ENCODE measurements at regions not wholly inside any gene's neighbourhood (a gene's known extent, or its start where the extent isn't known, plus 50 kb on each side); places are given as distances from the start of the nearest gene placed in this dataset.
"Not testable (repeated sequence)": the region's sequence is repeated elsewhere in the genome, so short reads cannot be mapped to it uniquely, and the experiment has no call there.

GRCh38 chr21:9030141-9030665 is 1491.2 kb upstream of the TPTE start:
- POLR2A ChIA-PET; CTCF ChIA-PET; DNase-seq (ENCODE audit: extremely low spot score): not testable (repeated sequence)

- CTCF ChIA-PET; POLR2A ChIA-PET; DNase-seq (ENCODE audit: extremely low spot score): not testable (repeated sequence)
Measured at GRCh38 chr21:9031482-9032374, 1489.7 kb upstream of the TPTE start.

GRCh38 chr21:9032547-9032946 is 1488.8 kb upstream of the TPTE start:
- DNase-seq (ENCODE audit: extremely low spot score); POLR2A ChIA-PET; CTCF ChIA-PET: not testable (repeated sequence)

GRCh38 chr21:9033295-9033694 is 1488.1 kb upstream of the TPTE start:
- POLR2A ChIA-PET; CTCF ChIA-PET; DNase-seq (ENCODE audit: extremely low spot score): not testable (repeated sequence)

GRCh38 chr21:9034491-9035200 is 1486.7 kb upstream of the TPTE start:
- DNase-seq (ENCODE audit: extremely low spot score); CTCF ChIA-PET; POLR2A ChIA-PET: not testable (repeated sequence)

- CTCF ChIA-PET; DNase-seq (ENCODE audit: extremely low spot score); POLR2A ChIA-PET: not testable (repeated sequence)
Measured at GRCh38 chr21:9035225-9035624, 1486.2 kb upstream of the TPTE start.

- DNase-seq (ENCODE audit: extremely low spot score); POLR2A ChIA-PET: not testable (repeated sequence)
Measured at GRCh38 chr21:9035970-9036369, 1485.4 kb upstream of the TPTE start.

GRCh38 chr21:9036966-9037587 is 1484.3 kb upstream of the TPTE start:
- CTCF ChIA-PET; DNase-seq (ENCODE audit: extremely low spot score); POLR2A ChIA-PET: not testable (repeated sequence)

More at GRCh38 chr21:9035970-9036369, 1485.4 kb upstream of the TPTE start:
- CTCF ChIA-PET = not testable (repeated sequence)

GRCh38 chr21:9037588-9038544 is 1483.5 kb upstream of the TPTE start:
- POLR2A ChIA-PET; DNase-seq (ENCODE audit: extremely low spot score); CTCF ChIA-PET: not testable (repeated sequence)

- CTCF ChIA-PET; POLR2A ChIA-PET; DNase-seq (ENCODE audit: extremely low spot score): not testable (repeated sequence)
Measured at GRCh38 chr21:9039520-9040365, 1481.6 kb upstream of the TPTE start.

GRCh38 chr21:9040406-9040805 is 1481.0 kb upstream of the TPTE start:
- POLR2A ChIA-PET; DNase-seq (ENCODE audit: extremely low spot score); CTCF ChIA-PET: not testable (repeated sequence)

- POLR2A ChIA-PET; DNase-seq (ENCODE audit: extremely low spot score); CTCF ChIA-PET: not testable (repeated sequence)
Measured at GRCh38 chr21:9041175-9041948, 1480.0 kb upstream of the TPTE start.

GRCh38 chr21:9043089-9043488 is 1478.3 kb upstream of the TPTE start:
- POLR2A ChIA-PET; DNase-seq (ENCODE audit: extremely low spot score); CTCF ChIA-PET: not testable (repeated sequence)

GRCh38 chr21:9046870-9047269 is 1474.5 kb upstream of the TPTE start:
- DNase-seq (ENCODE audit: extremely low spot score); CTCF ChIA-PET; POLR2A ChIA-PET: not testable (repeated sequence)

- POLR2A ChIA-PET; CTCF ChIA-PET; DNase-seq (ENCODE audit: extremely low spot score): not testable (repeated sequence)
Measured at GRCh38 chr21:9067515-9067914, 1453.9 kb upstream of the TPTE start.

GRCh38 chr21:9068622-9069021 is 1452.8 kb upstream of the TPTE start:
- CTCF ChIA-PET; POLR2A ChIA-PET; DNase-seq (ENCODE audit: extremely low spot score): not testable (repeated sequence)

- POLR2A ChIA-PET, CTCF ChIA-PET: not testable (repeated sequence)
Measured at GRCh38 chr21:9070703-9071102, 1450.7 kb upstream of the TPTE start.

More at GRCh38 chr21:9070703-9071102, 1450.7 kb upstream of the TPTE start:
- DNase-seq (ENCODE audit: extremely low spot score) = not testable (repeated sequence)

Data from HEK293T (cell line).